NCI-H446 treated with DMSO at 0.1 percent for 48 hours (cell line): ENCODE measurements at regions not wholly inside any gene's neighbourhood (a gene's known extent, or its start where the extent isn't known, plus 50 kb on each side); places are given as distances from the start of the nearest gene placed in this dataset.

ENCODE experiments used
- DNase-seq: peaks from one replicate; lab custom pipeline; 2025; lab: John Stamatoyannopoulos, UW

DNA sequence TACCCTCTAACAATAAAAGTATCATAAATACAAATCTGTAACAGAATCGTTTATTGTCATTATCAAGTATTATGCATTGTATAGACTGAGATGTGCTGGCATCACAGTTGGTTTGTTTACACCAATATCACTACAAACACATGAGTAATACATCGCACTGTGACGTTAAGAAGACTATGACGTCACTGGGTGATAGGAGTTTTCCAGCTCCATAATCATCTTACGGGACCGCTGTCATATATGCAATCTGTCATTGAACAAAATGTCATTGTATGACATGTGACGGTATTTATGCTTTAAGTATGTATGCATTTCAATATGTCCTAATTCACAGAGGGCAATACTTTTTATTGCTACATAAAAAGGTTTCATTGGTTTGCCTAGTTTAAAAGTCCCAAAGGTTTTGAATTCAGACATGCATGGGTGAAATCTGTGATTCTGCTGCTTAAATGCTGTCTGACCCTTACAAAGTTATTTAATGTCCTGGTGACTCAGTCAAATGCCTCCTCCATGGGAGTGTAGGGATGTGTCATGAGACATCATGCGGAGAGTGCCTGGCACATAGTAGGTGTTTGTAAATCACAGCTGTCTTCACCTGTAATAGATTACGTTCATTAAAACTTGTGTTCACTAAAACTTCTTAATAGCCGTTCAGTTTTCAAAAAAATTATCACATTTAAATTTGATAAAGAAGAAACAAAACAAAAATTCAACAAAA is 160.7 kb upstream of the PDE10A start:
- DNase-seq = no peak

DNA sequence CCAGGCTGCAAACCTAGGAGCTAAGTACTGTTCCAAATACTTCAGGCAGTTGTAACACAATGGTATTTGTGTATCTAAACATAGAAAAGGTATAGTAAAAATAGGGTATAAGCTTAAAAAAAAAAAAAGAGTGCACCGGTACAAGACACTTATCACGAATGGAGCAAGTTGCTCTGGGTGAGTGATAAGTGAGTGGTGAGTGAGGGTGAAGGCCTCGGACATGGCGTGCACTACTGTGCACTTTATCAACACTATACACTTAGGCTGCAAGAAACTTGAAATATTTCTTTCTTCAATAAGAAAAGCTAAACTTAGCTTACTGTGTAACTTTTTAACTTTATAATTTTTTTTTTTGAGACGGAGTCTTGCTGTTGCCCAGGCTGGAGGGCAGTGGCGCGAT is 159.5 kb upstream of the PDE10A start:
- DNase-seq = no peak

DNA sequence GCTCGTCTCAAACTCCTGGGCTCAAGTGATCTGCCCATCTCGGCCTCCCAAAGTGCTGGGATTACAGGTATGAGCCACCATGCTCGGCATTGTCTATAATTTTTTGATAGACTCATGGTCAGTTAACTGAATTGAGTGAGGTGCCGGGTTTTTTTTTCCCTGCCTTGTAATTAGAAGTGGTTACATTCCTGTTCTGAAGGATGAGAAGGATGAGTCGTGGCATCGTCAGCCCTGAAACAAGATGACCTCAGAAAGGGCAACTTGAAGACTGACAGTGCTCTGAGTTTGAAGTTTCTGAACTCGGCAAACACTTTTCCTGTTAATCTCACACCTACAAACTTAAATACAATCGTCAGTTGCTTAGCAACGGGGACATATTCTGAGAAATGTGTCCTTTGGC is 158.7 kb upstream of the PDE10A start:
- DNase-seq = no peak

DNA sequence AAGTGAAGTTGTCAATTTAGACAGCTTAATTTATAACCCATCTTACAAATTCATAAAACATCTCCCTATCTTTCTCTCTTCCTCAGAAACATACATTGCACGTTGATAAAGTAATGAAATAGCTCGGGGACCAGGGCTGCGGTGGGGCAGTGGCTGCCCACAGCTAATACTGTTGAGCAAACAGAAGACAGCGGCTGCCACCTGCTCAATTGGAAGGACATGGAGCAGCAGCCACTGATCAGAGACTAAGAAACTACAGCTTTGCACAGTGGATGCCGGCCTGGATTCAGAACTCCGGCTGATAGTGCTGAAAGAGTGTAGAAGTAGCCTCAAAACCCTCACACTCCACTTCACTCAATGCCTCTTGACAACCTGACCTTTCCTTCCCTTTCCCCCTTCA is 157.9 kb upstream of the PDE10A start:
- no peak for DNase-seq

DNA sequence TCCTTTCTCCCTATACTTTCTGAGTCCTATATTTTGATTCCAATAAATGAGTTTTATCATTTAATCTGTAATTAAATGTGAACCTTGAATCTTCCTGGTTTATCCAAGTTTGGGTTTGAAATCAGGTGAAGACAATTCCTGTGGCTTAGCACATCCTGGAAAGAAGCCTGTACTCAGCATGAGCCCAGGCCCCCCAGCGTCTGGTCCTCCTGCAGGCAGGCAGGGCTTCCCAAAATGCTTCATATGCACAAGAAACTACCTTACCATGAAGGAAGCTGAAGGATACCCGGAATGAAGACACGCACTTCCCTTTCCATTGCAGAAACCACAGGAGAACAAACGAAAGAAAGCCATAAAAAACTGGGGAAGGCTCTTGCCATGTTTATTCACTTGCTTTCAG is 157.4 kb upstream of the PDE10A start:
- DNase-seq = no peak

DNA sequence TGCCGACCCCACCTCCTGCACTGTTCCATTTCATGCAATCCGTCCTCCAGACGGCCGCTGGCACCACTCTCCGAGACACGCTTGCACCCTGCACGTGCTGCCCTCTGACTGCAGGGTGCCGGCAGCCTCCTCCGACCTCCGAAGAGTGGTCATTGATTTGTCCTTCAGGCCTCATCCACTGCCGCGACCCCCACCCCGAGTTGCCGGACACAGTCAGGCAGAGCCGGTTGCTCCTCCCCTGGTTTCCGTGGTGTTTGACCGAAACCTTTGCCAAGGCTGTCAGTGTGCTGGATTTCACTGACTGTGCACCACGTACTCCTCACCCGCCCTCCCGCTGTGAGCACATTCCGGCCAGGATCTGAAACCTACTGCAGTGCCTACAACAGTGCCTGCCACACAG is 156.4 kb upstream of the PDE10A start:
- no peak for DNase-seq

DNA sequence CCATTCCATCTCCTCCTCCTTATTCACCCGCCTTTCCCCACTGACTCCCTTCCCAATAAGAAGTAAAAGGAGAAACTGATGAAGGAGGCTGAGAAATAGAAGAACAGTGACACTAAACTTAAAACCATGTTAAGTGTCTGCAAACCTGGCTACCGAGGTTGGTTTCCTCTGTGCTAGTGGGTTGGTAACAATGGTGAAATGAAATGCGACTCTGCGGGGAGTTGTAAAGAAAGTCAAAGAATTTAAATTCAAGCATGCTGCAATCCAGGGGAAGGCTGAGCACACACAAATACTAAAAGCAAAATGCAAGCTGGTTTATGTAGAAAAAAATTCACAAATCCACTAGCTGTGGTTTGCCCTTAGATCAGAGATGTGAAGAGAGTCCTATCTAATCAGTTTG is 155.2 kb upstream of the PDE10A start:
- no peak for DNase-seq

DNA sequence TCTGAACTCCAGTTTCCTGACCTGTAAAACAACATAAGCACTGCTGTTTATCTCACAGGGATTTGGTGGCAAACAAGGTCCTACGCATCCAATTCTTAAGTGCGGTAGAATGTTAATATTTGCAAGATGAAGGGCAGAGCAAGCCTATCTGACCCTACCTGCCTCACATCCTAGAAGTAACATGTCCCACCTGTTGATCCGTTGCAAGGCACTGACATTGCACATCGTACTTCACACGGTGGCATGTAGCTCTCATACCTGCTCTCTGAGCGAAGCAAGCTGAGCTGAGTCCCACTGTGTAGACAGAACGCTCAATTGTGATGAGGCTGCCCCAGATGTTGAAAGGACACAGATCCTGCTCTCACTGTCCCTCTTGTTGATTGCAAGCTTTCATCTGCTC is 154.7 kb upstream of the PDE10A start:
- no peak for DNase-seq

DNA sequence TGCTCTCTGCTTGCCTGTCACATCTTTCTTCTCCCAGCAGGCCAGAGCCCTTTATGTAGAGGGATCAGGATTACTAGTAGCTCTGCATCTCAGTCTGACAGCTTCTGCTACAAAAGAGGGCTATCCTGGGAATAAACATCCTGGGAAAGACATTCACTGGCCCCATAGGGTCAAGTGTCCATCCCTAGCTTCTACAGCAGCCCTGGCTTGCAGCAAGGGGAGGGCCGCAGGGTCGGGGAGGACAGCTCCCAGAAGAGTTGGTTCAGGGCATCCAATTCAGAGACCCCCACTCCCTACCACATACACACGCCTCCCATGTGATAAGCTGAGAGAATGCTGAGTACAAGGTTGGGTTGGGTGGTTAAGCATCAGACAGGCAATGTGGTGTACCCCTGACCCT is 154.1 kb upstream of the PDE10A start:
- DNase-seq = no peak

DNA sequence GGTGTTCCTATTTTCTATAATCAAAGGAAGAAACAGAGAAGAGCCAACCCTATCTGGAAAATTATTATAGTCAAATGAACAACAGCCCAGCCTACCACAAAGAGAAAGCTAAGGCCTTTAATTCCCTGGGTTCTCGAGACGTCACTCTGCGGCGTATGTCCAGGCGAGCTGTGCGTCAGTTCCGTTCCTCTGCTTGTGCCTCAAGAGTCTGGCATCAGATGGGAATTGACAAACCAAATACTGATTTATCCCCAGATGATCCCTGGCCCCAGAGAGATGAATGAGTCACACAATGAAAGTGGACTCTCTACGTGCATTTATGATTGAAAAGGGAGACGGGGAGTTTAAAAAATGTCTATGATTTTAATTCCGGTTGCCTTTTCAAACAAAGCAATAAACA is 151.6 kb upstream of the PDE10A start:
- DNase-seq = no peak

DNA sequence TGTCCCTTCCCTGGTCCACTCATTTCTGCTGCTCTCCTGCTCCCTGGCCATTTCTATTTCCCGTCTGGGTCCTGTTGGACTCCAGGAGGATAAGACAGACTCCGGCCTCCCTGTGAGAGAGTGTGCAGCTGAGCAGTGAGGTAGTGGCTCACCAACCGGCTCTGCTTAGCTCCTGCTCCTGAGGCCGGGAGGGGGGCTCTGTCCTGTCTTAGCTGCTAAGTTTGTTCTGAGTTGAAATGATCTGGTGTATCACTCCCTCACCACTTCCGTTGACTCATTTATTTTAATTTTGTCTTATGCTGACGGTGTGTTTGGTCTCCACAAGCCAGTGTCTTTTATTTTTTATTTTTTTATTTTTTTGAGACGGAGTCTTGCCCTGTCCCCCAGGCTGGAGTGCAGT is 148.5 kb upstream of the PDE10A start:
- no peak for DNase-seq

DNA sequence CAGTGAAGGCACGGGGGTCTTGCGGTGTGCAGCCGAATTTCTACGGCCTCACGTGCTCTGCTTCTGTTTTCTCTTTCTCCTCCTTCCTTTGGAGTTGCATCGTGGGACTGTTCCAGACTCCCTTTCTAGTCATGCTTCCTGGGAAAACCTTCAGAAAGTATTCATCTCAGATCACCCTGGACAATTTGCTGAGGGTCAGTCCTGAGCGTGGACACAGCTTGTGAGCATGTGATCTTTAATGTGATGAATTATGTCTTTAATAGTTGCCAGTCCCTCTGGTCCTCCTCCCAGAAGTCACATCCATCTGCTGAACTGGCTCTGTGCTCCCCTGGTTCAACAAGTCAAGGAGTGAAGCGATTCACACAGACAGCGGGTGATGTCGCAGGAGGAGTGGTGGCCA is 145.0 kb upstream of the PDE10A start:
- DNase-seq = no peak

DNA sequence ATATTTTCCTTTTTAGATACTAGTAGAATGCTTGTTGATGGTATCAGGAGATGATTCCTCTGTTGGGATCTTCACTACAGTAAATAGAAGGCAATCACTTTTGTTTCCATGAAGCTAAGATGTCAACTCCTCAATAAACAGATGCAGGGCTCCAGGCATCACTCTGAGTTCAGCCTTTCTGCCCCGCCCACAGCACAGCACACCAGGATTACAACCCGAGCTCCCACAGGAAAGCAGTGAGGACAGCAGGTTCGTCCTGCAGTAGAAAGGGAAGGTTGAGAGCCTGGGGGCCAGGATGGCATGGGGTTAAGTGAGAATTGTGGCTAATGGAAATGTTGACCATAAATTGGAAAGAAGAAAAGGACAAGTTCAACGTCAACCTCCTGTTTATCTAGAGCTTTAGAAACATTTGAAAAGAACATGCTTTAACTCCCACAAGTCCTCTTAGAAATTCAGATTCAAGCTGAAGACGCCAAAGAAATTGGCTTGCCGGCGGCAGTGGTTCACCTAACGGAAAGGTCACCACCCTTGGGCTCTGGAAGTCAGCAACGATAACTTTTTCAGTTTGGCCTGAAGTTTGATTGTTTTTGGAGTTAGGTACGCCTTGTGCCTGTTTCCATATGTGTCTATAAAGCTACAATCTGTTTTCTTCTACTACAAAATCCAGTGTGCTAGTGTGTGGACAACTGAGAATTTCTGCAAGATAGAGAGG is 144.4 kb upstream of the PDE10A start:
- no peak for DNase-seq

DNA sequence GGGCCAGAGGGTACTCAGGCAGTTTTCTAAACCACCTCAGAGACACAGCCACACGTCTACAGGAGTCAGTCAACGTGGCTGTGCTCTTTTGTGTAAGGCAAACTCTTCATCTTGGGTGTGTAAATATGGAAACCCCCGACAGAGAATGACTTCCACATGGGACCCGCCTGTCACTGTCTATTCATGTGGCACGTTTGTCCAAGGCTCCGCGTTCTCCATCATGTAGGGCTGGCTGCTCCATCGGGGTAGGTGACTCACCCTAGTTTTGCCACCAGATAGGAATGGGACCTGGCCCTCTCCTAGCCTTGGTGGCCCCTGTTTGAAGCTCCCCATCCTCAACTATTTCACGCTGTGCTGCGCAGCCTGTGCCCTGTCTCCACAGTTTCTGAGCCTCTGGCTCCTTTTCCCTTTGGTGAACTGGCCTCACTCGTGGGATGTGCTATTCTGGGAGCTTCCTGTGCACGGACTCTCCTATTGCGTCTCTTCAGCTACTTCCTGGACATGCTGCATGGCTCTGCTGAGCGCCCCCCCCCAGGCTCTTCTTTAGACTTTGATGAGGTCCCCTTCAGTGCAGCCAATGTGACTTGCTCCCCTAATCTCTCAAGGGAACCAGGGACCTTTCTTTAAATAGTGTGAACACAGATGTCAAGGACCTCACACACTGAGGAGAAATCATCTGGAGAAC is 143.2 kb upstream of the PDE10A start:
- DNase-seq = no peak

DNA sequence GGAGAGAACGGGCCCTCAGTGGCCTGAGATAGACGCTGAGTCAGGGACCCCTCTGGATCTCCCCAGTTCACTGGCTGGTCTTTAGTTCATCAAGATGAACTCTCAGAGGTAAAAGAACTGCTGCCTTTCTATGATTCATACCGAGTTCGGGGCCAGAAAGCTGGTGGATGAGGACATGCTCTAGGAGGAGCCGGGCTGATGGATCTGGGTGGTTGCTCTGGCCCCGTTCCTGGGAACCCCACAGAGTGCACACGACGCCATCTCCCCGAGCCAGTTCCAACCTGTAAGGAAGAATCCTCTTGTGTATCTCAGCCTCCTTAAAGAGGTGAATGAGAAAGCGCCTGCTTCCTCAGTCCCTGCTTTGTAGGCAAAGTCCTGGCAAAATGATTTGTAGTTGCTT is 142.6 kb upstream of the PDE10A start:
- DNase-seq = no peak

DNA sequence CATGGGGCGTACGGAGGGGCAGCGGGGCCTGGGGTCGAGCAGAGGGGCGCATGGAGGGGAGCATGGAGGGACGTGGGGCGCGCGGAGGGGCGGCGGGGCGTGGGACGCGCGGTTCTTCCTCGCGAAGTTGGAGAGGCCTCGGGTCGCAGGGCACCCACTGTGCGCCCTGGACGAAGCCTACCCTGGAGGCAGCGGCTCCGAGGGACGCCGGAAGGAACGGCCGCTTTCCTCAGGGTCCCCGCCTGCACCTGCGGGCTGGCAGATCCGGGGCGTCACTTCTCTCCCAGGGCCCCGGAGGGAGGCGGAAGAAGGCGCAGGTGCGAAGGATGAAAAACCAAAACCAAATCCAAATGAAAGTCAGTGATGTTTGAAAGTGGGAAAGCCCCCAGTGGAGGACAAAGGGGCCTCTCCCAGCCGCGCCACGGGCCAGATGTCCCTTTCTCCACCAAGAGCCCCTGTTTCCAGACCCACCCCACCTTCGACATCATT is 142.1 kb upstream of the PDE10A start:
- no peak for DNase-seq

DNA sequence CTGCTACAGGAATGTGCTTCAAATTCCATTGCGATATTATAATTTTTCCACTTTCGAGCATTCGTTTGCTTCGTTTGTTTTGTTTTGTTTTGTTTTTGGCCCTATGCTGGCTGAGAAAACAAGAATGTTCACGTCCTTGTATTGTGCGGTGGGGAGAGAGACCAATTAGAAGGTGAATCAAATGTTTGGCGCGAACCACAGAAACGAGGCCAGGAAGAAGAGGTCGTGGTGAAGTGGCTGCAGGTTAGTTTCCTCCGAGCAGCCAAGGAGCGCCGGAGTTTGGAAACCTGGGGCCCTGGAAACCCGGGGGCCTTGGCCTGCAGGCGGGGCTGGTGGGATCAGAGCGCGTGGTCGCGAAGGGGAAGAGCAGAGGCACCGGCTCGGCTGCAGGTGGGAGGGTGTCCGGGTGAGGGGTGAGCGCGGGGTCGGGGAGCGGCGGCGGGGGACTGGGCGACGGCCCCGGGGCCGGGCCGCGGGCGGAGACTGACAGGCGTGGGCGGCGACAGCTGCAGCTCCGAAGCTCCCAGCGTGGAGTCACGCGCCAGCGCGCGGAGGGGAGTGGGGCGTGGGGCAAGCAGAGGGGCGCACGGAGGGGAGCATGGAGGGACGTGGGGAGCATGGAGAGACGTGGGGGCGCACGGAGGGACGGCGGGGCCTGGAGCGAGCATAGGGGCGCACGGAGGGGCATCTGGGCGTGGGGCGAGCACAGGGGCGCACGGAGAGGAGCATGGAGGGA is 141.5 kb upstream of the PDE10A start:
- no peak for DNase-seq

DNA sequence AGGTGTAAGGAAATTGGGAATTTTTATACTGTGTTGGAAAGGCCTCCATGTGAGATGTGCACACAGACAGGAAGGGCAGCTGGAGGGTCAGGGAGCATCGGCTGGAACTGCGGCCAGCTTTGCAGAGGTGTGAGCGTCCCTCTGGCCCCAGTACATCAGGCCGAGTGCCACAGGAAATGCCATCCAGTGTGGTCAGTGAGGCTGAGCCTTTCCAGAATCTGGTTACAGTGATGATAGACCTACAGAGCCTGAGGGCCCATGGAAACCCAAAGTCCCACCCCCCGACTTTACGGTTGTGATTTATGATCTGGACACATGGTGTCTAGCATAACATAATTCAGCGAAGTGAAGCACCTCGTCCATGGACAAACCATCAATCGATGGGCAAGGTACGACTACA is 137.3 kb upstream of the PDE10A start:
- no peak for DNase-seq

DNA sequence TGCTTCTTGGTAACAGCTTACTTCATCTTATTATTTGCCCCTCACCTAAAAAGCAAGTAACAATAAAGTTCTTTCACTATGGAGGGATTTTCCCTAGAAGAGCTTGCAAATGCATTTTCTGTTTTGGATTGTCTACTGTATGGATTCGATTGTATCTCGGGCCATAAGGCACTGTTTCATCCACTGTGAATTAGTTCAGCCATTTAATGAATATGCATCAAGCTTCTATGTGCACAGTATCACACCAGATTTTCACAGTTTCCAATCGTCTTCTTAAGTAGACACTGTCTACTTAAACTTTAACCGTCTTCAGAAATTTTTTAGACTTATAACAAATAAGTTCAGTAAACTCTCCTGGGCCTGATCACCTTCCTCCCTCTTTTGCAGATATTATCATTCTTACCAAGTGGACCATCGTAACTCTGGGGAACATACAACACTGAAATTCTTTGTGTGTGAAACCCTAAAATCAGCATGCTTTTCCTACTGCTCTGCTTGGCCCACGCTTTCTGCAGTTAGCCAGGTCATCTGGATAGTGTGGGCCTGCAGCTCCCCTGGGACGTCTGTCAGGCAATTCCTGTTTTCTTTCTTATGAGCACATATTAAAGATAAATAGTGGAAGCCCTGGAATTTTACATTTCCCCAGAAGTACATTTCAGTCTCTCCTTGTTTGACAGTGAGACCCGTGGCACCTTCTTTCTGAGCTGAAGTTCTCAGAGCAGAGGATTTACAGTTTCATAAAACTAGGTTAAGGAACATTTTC is 136.5 kb upstream of the PDE10A start:
- DNase-seq = no peak

DNA sequence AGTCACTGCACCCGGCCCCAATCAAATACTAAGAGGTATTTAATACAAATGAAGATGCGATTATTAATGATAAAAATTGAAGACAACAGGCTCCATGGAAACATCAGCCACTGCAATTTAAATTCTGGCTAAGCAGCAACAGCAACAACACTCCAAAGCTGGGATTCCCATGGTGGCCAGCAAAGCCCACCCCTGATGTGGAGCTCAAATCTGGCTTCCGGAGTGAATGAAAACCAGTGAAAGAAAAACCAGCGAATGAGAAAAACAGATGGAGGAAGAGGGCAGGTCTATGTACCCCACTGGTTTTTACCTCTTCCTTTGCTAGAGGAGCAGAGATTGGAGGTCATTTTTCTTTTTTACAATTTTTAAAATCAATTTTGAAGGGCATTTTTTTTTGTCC is 135.9 kb upstream of the PDE10A start:
- DNase-seq = no peak

DNA sequence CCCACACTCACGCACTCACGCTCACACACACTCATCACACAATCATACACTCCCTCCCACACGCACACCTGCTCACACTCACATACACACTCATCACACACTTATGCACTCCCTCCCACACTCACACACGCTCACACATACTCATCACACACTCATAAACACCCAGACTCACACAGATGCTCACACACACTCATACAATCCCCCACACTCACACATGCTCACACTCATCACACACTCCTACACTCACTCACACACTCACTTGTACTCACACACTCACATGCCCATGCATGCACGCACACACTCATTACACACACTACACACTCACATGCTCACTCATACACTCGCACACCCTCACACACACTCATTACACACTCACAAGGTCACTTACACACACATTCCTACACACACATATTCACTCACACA is 131.1 kb upstream of the PDE10A start:
- DNase-seq = no peak
